Mesothelial cell of epicardium (in vitro differentiated cells): ENCODE measurements at regions not wholly inside any gene's neighbourhood (a gene's known extent, or its start where the extent isn't known, plus 50 kb on each side); places are given as distances from the start of the nearest gene placed in this dataset.

ENCODE experiments used
- DNase-seq, 2 experiments: peaks; one replicate each; pipeline ENCODE4 v3.0.0; 2021; ENCODE audit warnings: low spot score in 2 of 2; ENCODE audit not compliant: unreplicated experiment in 2 of 2
- H3K27ac Mint-ChIP-seq: 2 replicates; pipeline ENCODE4 v1.8.0; 2021; ENCODE audit warnings: mixed read lengths
- H3K27me3 Mint-ChIP-seq: 2 replicates; pipeline ENCODE4 v1.8.0; 2021; ENCODE audit warnings: low read depth, mixed read lengths
- H3K36me3 Mint-ChIP-seq: 2 replicates; pipeline ENCODE4 v1.8.0; 2021; ENCODE audit warnings: mixed read lengths
- H3K4me1 Mint-ChIP-seq: 2 replicates; pipeline ENCODE4 v1.8.0; 2021; ENCODE audit warnings: mixed read lengths
- H3K4me3 Mint-ChIP-seq: 2 replicates; pipeline ENCODE4 v1.8.0; 2021; ENCODE audit warnings: mild to moderate bottlenecking, moderate library complexity, mixed read lengths
- H3K9me3 Mint-ChIP-seq: 2 replicates; pipeline ENCODE4 v1.8.0; 2021; ENCODE audit warnings: mixed read lengths
- CTCF ChIP-seq: fragments of 200-600 bp; sonication (generic); IDR thresholded peaks from one replicate; pipeline ENCODE4 v1.5.0; 2021; ENCODE audit warnings: antibody characterized with exemption; ENCODE audit not compliant: unreplicated experiment

- H3K27ac Mint-ChIP-seq = peak overlapping the region; percentile 5
- peaks cover 14% of the 10 kb centered on the region for H3K4me1 Mint-ChIP-seq
- no peak for TF ChIP-seq CTCF
- DNase-seq = no peak
- H3K9me3 Mint-ChIP-seq = no peaks in the 10 kb centered on the region
- H3K27me3 Mint-ChIP-seq = no peaks in the 10 kb centered on the region
- no peaks in the 10 kb centered on the region for H3K36me3 Mint-ChIP-seq
- no peak overlapping the region for H3K4me3 Mint-ChIP-seq
Measured at GRCh38 chr3:106386050-106386449, 517.2 kb upstream of the CBLB start.

GRCh38 chr3:106392915-106393314 is 524.1 kb upstream of the CBLB start:
- Mint-ChIP-seq H3K9me3 (peaks cover 4% of the 10 kb centered on the region), H3K4me1 (peaks cover 24% of the 10 kb centered on the region), H3K36me3 (no peaks in the 10 kb centered on the region), H3K27ac (peak overlapping the region; percentile 50), H3K4me3 (no peak overlapping the region), H3K27me3 (no peaks in the 10 kb centered on the region)
- DNase-seq = no peak
- TF ChIP-seq CTCF = no peak

GRCh38 chr3:106397006-106397405 is 528.2 kb upstream of the CBLB start:
- H3K27ac Mint-ChIP-seq = peak overlapping the region; percentile 9
- H3K27me3 Mint-ChIP-seq = no peaks in the 10 kb centered on the region
- H3K9me3 Mint-ChIP-seq = peaks cover 4% of the 10 kb centered on the region
- peaks cover 55% of the 10 kb centered on the region for H3K4me1 Mint-ChIP-seq
- no peak overlapping the region for H3K4me3 Mint-ChIP-seq
- no peak for DNase-seq
- no peak for TF ChIP-seq CTCF
- no peaks in the 10 kb centered on the region for H3K36me3 Mint-ChIP-seq

- Mint-ChIP-seq H3K27me3 (no peaks in the 10 kb centered on the region), H3K4me1 (peaks cover 65% of the 10 kb centered on the region), H3K4me3 (no peak overlapping the region), H3K9me3 (peaks cover 4% of the 10 kb centered on the region), H3K36me3 (no peaks in the 10 kb centered on the region), H3K27ac (peak overlapping the region; percentile 48)
- TF ChIP-seq CTCF = no peak
- DNase-seq = no peak
Measured at GRCh38 chr3:106398891-106399600, 530.2 kb upstream of the CBLB start.

GRCh38 chr3:106399761-106400160 is 530.9 kb upstream of the CBLB start:
- Mint-ChIP-seq H3K36me3 (no peaks in the 10 kb centered on the region), H3K9me3 (peaks cover 4% of the 10 kb centered on the region), H3K27me3 (no peaks in the 10 kb centered on the region), H3K27ac (peak overlapping the region; percentile 48), H3K4me3 (no peak overlapping the region), H3K4me1 (peaks cover 68% of the 10 kb centered on the region)
- no peak for TF ChIP-seq CTCF
- DNase-seq = no peak
